ENCODE measurements at regions not wholly inside any gene's neighbourhood (a gene's known extent, or its start where the extent isn't known, plus 50 kb on each side); places are given as distances from the start of the nearest gene placed in this dataset.

- TF ChIP-seq RARB (CRISPR knock-in tag; IDR thresholded peaks at IDR 0.05) = no peak
- no peak for TF ChIP-seq ZFP3 (CRISPR knock-in tag; IDR thresholded peaks at IDR 0.05)
- no peak for TF ChIP-seq ZFP30 (CRISPR knock-in tag; IDR thresholded peaks at IDR 0.05)
- TF ChIP-seq POU6F1 (CRISPR knock-in tag; IDR thresholded peaks at IDR 0.05; ENCODE audit: borderline replicate concordance, low read depth) = no peak
- no peak for TF ChIP-seq PATZ1 (CRISPR knock-in tag; IDR thresholded peaks at IDR 0.05; ENCODE audit: borderline replicate concordance)
- no peak for TF ChIP-seq PPARA (CRISPR knock-in tag; IDR thresholded peaks at IDR 0.05; ENCODE audit: borderline replicate concordance)
- TF ChIP-seq ARNTL (CRISPR knock-in tag; IDR thresholded peaks at IDR 0.05; ENCODE audit: borderline replicate concordance, low read depth) = no peak
- no peak for TF ChIP-seq TCF4 (CRISPR knock-in tag; IDR thresholded peaks at IDR 0.05; ENCODE audit: borderline replicate concordance)
Measured at GRCh38 chr5:61654876-61655275, 322.8 kb downstream of the ZSWIM6 start.
